ENCODE measurements at regions not wholly inside any gene's neighbourhood (a gene's known extent, or its start where the extent isn't known, plus 50 kb on each side); places are given as distances from the start of the nearest gene placed in this dataset.
"Not testable (repeated sequence)": the region's sequence is repeated elsewhere in the genome, so short reads cannot be mapped to it uniquely, and the experiment has no call there.

GRCh38 chr10:61047788-61048560, 104.0 kb upstream of the RHOBTB1 start:
- H4K91ac ChIP-seq (ENCODE audit: low read depth, low read length) = peak overlapping the region; percentile 22
- H3K9me3 ChIP-seq (ENCODE audit: insufficient read depth, low read depth, low read length) = no peaks in the 10 kb centered on the region
- H3K4me3 ChIP-seq (ENCODE audit: low read depth, low read length) = no peak overlapping the region
- no peak overlapping the region for H3K14ac ChIP-seq (ENCODE audit: low read length)
- no CpG with 5 or more reads among the region's 8 CpGs for WGBS (ENCODE audit: extremely low coverage, insufficient coverage, insufficient read length)
- no peak overlapping the region for H3K4me2 ChIP-seq (ENCODE audit: low read length)
- H3K4ac ChIP-seq (ENCODE audit: low read depth, low read length) = no peak overlapping the region
- no peak overlapping the region for H4K8ac ChIP-seq (ENCODE audit: low read depth, low read length)
- H2AK5ac ChIP-seq (ENCODE audit: low read length) = no peak overlapping the region
- no peak overlapping the region for H2BK5ac ChIP-seq (ENCODE audit: low read depth, low read length, poor library complexity)
- H3K27ac ChIP-seq (ENCODE audit: low read depth, low read length) = no peak overlapping the region
- H2BK12ac ChIP-seq (ENCODE audit: low read length) = no peak overlapping the region
- no peaks in the 10 kb centered on the region for H3K4me1 ChIP-seq (ENCODE audit: control insufficient read depth in 1 of 2, insufficient read depth in 2 of 2, low read length in 2 of 2)
- no peak overlapping the region for H2BK120ac ChIP-seq (ENCODE audit: insufficient read depth, low read length, poor library complexity)
- H4K12ac ChIP-seq (ENCODE audit: low read depth, low read length) = no peak overlapping the region
- no peaks in the 10 kb centered on the region for H3K79me1 ChIP-seq (ENCODE audit: low read length)
- no peaks in the 10 kb centered on the region for H3K79me2 ChIP-seq (ENCODE audit: control insufficient read depth, insufficient read depth, low read length, poor library complexity)
- DNase-seq = no peak
- H3K27me3 ChIP-seq (ENCODE audit: insufficient read depth, low read length) = no peaks in the 10 kb centered on the region
- no peak overlapping the region for H3K18ac ChIP-seq (ENCODE audit: low read length)
- no peak overlapping the region for H2AFZ ChIP-seq (ENCODE audit: insufficient read depth, low read length, poor library complexity)
- H3K9ac ChIP-seq (ENCODE audit: low read length) = no peak overlapping the region
- H3K23ac ChIP-seq (ENCODE audit: low read length) = no peak overlapping the region
- H3K36me3 ChIP-seq (ENCODE audit: control insufficient read depth in 1 of 2, insufficient read depth in 2 of 2, low read length in 2 of 2) = no peaks in the 10 kb centered on the region

DNA sequence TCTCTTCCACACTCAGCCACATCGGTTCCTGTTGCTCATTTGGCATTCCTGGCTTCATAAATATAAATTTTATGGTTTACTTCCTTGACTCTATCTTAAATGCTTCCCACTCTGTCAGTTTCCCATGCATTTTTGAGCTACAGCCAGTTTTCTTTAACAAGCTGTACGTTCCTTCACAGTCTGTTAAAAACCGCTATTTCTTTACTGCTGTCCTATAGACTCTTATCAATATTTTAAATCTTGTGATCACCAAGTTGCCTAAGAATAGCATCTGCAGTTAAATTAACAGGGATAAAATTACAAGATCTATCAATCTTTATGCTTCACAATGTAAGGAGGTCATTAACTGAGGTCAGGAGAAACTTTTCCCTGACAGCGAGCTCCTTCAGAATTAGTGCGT, 103.1 kb upstream of the RHOBTB1 start:
- H3K14ac ChIP-seq (ENCODE audit: low read length) = no peak overlapping the region
- DNase-seq = no peak
- H4K91ac ChIP-seq (ENCODE audit: low read depth, low read length) = no peak overlapping the region
- H3K4me1 ChIP-seq (ENCODE audit: control insufficient read depth in 1 of 2, insufficient read depth in 2 of 2, low read length in 2 of 2) = no peaks in the 10 kb centered on the region
- H3K27me3 ChIP-seq (ENCODE audit: insufficient read depth, low read length) = no peaks in the 10 kb centered on the region
- no peaks in the 10 kb centered on the region for H3K9me3 ChIP-seq (ENCODE audit: insufficient read depth, low read depth, low read length)
- H3K4me3 ChIP-seq (ENCODE audit: low read depth, low read length) = no peak overlapping the region
- H3K79me1 ChIP-seq (ENCODE audit: low read length) = no peaks in the 10 kb centered on the region
- H2AK5ac ChIP-seq (ENCODE audit: low read length) = no peak overlapping the region
- no peak overlapping the region for H3K9ac ChIP-seq (ENCODE audit: low read length)
- no peak overlapping the region for H4K8ac ChIP-seq (ENCODE audit: low read depth, low read length)
- WGBS (ENCODE audit: extremely low coverage, insufficient coverage, insufficient read length) = no CpG with 5 or more reads among the region's 5 CpGs
- H3K27ac ChIP-seq (ENCODE audit: low read depth, low read length) = no peak overlapping the region
- H2AFZ ChIP-seq (ENCODE audit: insufficient read depth, low read length, poor library complexity) = no peak overlapping the region
- no peaks in the 10 kb centered on the region for H3K79me2 ChIP-seq (ENCODE audit: control insufficient read depth, insufficient read depth, low read length, poor library complexity)
- no peak overlapping the region for H3K23ac ChIP-seq (ENCODE audit: low read length)
- H3K18ac ChIP-seq (ENCODE audit: low read length) = no peak overlapping the region
- no peak overlapping the region for H4K12ac ChIP-seq (ENCODE audit: low read depth, low read length)
- no peak overlapping the region for H3K4me2 ChIP-seq (ENCODE audit: low read length)
- no peaks in the 10 kb centered on the region for H3K36me3 ChIP-seq (ENCODE audit: control insufficient read depth in 1 of 2, insufficient read depth in 2 of 2, low read length in 2 of 2)
- no peak overlapping the region for H2BK5ac ChIP-seq (ENCODE audit: low read depth, low read length, poor library complexity)
- no peak overlapping the region for H3K4ac ChIP-seq (ENCODE audit: low read depth, low read length)
- no peak overlapping the region for H2BK12ac ChIP-seq (ENCODE audit: low read length)
- H2BK120ac ChIP-seq (ENCODE audit: insufficient read depth, low read length, poor library complexity) = no peak overlapping the region

- DNase-seq; H4K12ac ChIP-seq (ENCODE audit: low read depth, low read length); H3K23ac ChIP-seq (ENCODE audit: low read length); H2BK5ac ChIP-seq (ENCODE audit: low read depth, low read length, poor library complexity); H3K9ac ChIP-seq (ENCODE audit: low read length); H3K14ac ChIP-seq (ENCODE audit: low read length); H3K27ac ChIP-seq (ENCODE audit: low read depth, low read length); H3K79me2 ChIP-seq (ENCODE audit: control insufficient read depth, insufficient read depth, low read length, poor library complexity); H3K18ac ChIP-seq (ENCODE audit: low read length); H4K8ac ChIP-seq (ENCODE audit: low read depth, low read length); H3K27me3 ChIP-seq (ENCODE audit: insufficient read depth, low read length); H3K79me1 ChIP-seq (ENCODE audit: low read length); H2BK120ac ChIP-seq (ENCODE audit: insufficient read depth, low read length, poor library complexity); H2BK12ac ChIP-seq (ENCODE audit: low read length); H2AK5ac ChIP-seq (ENCODE audit: low read length); H2AFZ ChIP-seq (ENCODE audit: insufficient read depth, low read length, poor library complexity); H3K4me3 ChIP-seq (ENCODE audit: low read depth, low read length); H3K9me3 ChIP-seq (ENCODE audit: insufficient read depth, low read depth, low read length); H3K4me1 ChIP-seq (ENCODE audit: control insufficient read depth in 1 of 2, insufficient read depth in 2 of 2, low read length in 2 of 2); H3K36me3 ChIP-seq (ENCODE audit: control insufficient read depth in 1 of 2, insufficient read depth in 2 of 2, low read length in 2 of 2); H3K4ac ChIP-seq (ENCODE audit: low read depth, low read length); H3K4me2 ChIP-seq (ENCODE audit: low read length): not testable (repeated sequence)
- WGBS (ENCODE audit: extremely low coverage, insufficient coverage, insufficient read length) = no CpG with 5 or more reads among the region's 5 CpGs
- peak overlapping the region; percentile 37 for H4K91ac ChIP-seq (ENCODE audit: low read depth, low read length)
These were observed 101.5 kb upstream of the RHOBTB1 start for GRCh38 chr10:61045480-61045879.

DNA sequence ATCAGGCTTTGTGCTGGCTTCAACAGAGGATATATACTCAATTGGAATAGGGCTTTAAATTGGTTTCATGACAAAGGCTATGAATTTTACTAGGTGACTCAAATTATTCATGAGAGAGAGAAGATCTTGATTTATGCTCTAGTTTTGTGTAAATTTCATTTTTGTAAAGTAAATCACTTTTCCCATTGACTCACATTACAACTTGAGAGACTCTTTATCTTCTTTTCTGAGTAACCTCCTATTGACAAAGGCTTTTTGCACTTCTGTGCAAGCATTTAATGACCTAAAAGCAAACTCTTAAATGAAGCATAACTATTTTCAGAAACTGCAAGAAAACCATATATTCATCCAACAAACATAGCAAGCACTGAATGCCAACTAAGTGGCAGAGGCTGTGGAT, 98.5 kb upstream of the RHOBTB1 start:
- peaks cover 7% of the 10 kb centered on the region for H3K9me3 ChIP-seq (ENCODE audit: insufficient read depth, low read depth, low read length)
- no peaks in the 10 kb centered on the region for H3K79me2 ChIP-seq (ENCODE audit: control insufficient read depth, insufficient read depth, low read length, poor library complexity)
- H3K36me3 ChIP-seq (ENCODE audit: control insufficient read depth in 1 of 2, insufficient read depth in 2 of 2, low read length in 2 of 2) = no peaks in the 10 kb centered on the region
- no peak overlapping the region for H3K4ac ChIP-seq (ENCODE audit: low read depth, low read length)
- no peak overlapping the region for H4K8ac ChIP-seq (ENCODE audit: low read depth, low read length)
- DNase-seq = no peak
- no peak overlapping the region for H4K91ac ChIP-seq (ENCODE audit: low read depth, low read length)
- H3K4me2 ChIP-seq (ENCODE audit: low read length) = no peak overlapping the region
- no peak overlapping the region for H2BK12ac ChIP-seq (ENCODE audit: low read length)
- no peaks in the 10 kb centered on the region for H3K27me3 ChIP-seq (ENCODE audit: insufficient read depth, low read length)
- H2AK5ac ChIP-seq (ENCODE audit: low read length) = no peak overlapping the region
- H3K23ac ChIP-seq (ENCODE audit: low read length) = no peak overlapping the region
- no peak overlapping the region for H3K14ac ChIP-seq (ENCODE audit: low read length)
- H3K4me3 ChIP-seq (ENCODE audit: low read depth, low read length) = no peak overlapping the region
- no peak overlapping the region for H3K9ac ChIP-seq (ENCODE audit: low read length)
- no peak overlapping the region for H2AFZ ChIP-seq (ENCODE audit: insufficient read depth, low read length, poor library complexity)
- no peak overlapping the region for H4K12ac ChIP-seq (ENCODE audit: low read depth, low read length)
- H3K4me1 ChIP-seq (ENCODE audit: control insufficient read depth in 1 of 2, insufficient read depth in 2 of 2, low read length in 2 of 2) = peaks cover 0 to 2% of the 10 kb centered on the region in 2 experiments
- no peak overlapping the region for H2BK120ac ChIP-seq (ENCODE audit: insufficient read depth, low read length, poor library complexity)
- H3K79me1 ChIP-seq (ENCODE audit: low read length) = no peaks in the 10 kb centered on the region
- H3K18ac ChIP-seq (ENCODE audit: low read length) = no peak overlapping the region
- no peak overlapping the region for H2BK5ac ChIP-seq (ENCODE audit: low read depth, low read length, poor library complexity)
- no peak overlapping the region for H3K27ac ChIP-seq (ENCODE audit: low read depth, low read length)

All from trophoblast cell (in vitro differentiated cells and primary cell).